Suprapubic skin (tissue), 4 donors: ENCODE measurements at regions not wholly inside any gene's neighbourhood (a gene's known extent, or its start where the extent isn't known, plus 50 kb on each side); places are given as distances from the start of the nearest gene placed in this dataset.
A peak's percentile ranks its signal among the peaks of the same experiment; 100 is the strongest.

ENCODE experiments used
- DNase-seq, 2 donors: peaks; one replicate each; pipeline ENCODE4 v3.0.0-alpha.2; 2019; ENCODE audit warnings: low spot score in 2 of 2
- H3K27ac ChIP-seq: fragments of 200-600 bp; sonication (generic); one replicate; pipeline ENCODE4 v1.5.1; 2019
- H3K27me3 ChIP-seq: fragments of 200-600 bp; sonication (generic); one replicate; pipeline ENCODE4 v1.5.1; 2019
- H3K36me3 ChIP-seq: fragments of 200-600 bp; sonication (generic); one replicate; pipeline ENCODE4 v1.5.1; 2019
- H3K4me1 ChIP-seq: fragments of 200-600 bp; sonication (generic); one replicate; pipeline ENCODE4 v1.5.1; 2019
- H3K4me3 ChIP-seq: fragments of 200-600 bp; sonication (generic); one replicate; pipeline ENCODE4 v1.5.1; 2019; ENCODE audit warnings: mild to moderate bottlenecking
- H3K9me3 ChIP-seq: fragments of 200-600 bp; sonication (generic); one replicate; pipeline ENCODE4 v1.5.1; 2019
- EP300 ChIP-seq: sonication (generic); formaldehyde crosslinking; IDR thresholded peaks from one replicate; pipeline ENCODE4 v1.6.1; 2017; ENCODE audit warnings: antibody characterized with exemption
- POLR2A ChIP-seq, 2 donors: fragments of 450-650 bp; IDR thresholded peaks; one replicate each; pipeline ENCODE4 v1.6.1; 2017; ENCODE audit warnings: antibody characterized with exemption in 2 of 2, mild to moderate bottlenecking in 2 of 2, moderate library complexity in 2 of 2
- POLR2AphosphoS5 ChIP-seq, 3 donors: sonication (generic); formaldehyde crosslinking; IDR thresholded peaks; one replicate each; pipeline ENCODE4 v1.6.1; 2017; ENCODE audit warnings: antibody characterized with exemption in 3 of 3
- WGBS: methylation state at CpG from one replicate; pipeline ENCODE4 v1.1.5; 2018; 5-methylcytosine and 5-hydroxymethylcytosine counted together
- TF ChIP-seq, protein P1 (sequence below), 2 donors: fragments of 200-600 bp in 1 of 2; fragments of 450-650 bp in 1 of 2; sonication (generic) in 1 of 2; IDR thresholded peaks; one replicate each; pipeline ENCODE4 v1.5.1; 2016 to 2019; ENCODE audit warnings: antibody characterized with exemption in 2 of 2, mild to moderate bottlenecking in 1 of 2, moderate library complexity in 1 of 2

DNA sequence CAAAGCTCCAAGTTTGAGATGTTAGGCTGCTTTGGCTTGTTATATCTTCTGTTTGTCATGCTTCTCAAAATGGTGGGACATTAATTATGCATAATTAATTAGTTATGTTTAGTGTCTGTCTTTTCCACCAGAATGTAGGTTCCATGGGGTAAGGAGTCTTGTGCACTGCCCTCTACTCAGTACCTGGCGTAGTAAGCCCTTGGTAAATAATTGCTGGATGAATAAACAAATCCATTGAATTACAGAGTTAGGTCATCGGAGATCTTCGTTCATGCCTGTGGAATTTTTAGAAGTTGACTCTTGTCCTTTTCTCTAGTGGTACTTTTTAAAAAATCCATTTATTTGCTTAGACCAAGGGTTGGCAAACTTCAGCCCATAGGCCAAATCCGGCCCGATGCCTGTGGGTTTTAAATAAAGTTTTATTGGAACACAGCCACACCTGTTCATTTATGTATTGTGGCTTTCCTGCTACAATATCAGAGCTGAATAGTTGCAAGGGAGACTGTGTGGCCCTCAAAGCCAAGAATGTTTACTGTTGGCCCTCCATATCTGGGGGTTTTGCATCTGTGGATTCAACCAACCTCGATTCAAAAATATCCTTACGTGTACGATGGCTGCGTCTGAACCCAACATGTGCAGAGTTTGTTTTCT lies 524.8 kb upstream of the EEF2KMT start:
- no peaks in the 10 kb centered on the region for H3K36me3 ChIP-seq
- no peaks in the 10 kb centered on the region for H3K4me1 ChIP-seq
- no peaks in the 10 kb centered on the region for H3K9me3 ChIP-seq
- H3K27me3 ChIP-seq, result no peaks in the 10 kb centered on the region
- no peak for DNase-seq
- H3K4me3 ChIP-seq, result no peak overlapping the region
- 81% methylated on average over 9 of the region's 9 CpGs for WGBS
- no peak overlapping the region for H3K27ac ChIP-seq
- TF ChIP-seq POLR2A (IDR thresholded peaks at IDR 0.05), result no peak
- TF ChIP-seq EP300, result no peak
- TF ChIP-seq, protein P1, sequence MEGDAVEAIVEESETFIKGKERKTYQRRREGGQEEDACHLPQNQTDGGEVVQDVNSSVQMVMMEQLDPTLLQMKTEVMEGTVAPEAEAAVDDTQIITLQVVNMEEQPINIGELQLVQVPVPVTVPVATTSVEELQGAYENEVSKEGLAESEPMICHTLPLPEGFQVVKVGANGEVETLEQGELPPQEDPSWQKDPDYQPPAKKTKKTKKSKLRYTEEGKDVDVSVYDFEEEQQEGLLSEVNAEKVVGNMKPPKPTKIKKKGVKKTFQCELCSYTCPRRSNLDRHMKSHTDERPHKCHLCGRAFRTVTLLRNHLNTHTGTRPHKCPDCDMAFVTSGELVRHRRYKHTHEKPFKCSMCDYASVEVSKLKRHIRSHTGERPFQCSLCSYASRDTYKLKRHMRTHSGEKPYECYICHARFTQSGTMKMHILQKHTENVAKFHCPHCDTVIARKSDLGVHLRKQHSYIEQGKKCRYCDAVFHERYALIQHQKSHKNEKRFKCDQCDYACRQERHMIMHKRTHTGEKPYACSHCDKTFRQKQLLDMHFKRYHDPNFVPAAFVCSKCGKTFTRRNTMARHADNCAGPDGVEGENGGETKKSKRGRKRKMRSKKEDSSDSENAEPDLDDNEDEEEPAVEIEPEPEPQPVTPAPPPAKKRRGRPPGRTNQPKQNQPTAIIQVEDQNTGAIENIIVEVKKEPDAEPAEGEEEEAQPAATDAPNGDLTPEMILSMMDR (IDR thresholded peaks at IDR 0.05), result no peak
- TF ChIP-seq POLR2AphosphoS5 (IDR thresholded peaks at IDR 0.05), result no peak

DNA sequence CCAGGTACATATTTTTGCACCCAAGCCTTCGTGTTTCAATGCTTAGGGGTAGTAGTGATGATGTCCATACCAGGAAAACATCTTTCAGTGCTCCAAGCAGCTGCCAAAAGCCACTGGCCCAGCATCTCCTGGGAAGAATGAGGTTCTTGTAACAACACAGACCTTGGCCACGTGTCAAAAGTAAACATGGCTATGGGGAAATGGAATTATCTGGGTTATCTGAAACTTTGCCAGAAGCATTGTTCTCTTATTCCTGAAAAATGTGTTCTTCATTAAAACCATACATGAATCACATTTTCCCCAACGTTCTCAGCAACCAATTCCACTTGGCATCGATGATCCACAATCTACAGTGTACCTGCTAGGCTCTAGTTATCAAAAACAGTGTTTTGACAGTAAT lies 524.2 kb upstream of the EEF2KMT start:
- Histone ChIP-seq H3K4me3 (no peak overlapping the region), H3K4me1 (no peaks in the 10 kb centered on the region), H3K27ac (no peak overlapping the region), H3K27me3 (no peaks in the 10 kb centered on the region), H3K9me3 (no peaks in the 10 kb centered on the region), H3K36me3 (no peaks in the 10 kb centered on the region)
- 20% methylated on average over 4 of the region's 4 CpGs for WGBS
- TF ChIP-seq POLR2A (IDR thresholded peaks at IDR 0.05) (no peak), EP300 (no peak), POLR2AphosphoS5 (IDR thresholded peaks at IDR 0.05) (no peak)
- TF ChIP-seq, protein P1 (IDR thresholded peaks at IDR 0.05), result no peak
- no peak for DNase-seq

DNA sequence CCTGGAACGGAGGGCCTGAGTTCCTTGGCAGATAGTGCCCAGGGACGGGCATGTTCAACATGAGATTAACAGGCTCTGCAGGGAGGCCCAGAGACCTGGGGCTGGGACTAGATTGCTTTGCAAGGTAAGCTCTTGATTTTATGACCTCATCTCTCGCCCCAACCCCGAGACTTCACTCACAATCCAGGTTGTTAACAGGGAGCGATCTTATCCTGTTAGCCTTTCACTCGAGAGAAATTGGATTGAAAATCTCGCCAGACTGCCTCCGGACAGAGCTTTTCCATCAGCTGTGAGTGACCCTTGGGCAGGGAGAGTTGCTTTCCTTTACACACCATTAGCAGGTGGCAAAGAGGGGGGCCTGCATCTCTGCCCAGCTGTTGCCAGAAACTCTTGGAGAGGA lies 521.7 kb upstream of the EEF2KMT start:
- H3K4me3 ChIP-seq, result no peak overlapping the region
- 86% methylated on average over 2 of the region's 8 CpGs for WGBS
- no peaks in the 10 kb centered on the region for H3K4me1 ChIP-seq
- H3K36me3 ChIP-seq, result no peaks in the 10 kb centered on the region
- peaks cover 9% of the 10 kb centered on the region for H3K27me3 ChIP-seq
- H3K9me3 ChIP-seq, result no peaks in the 10 kb centered on the region
- H3K27ac ChIP-seq, result no peak overlapping the region
- TF ChIP-seq EP300, result no peak
- TF ChIP-seq, protein P1 (IDR thresholded peaks at IDR 0.05), result no peak
- no peak for TF ChIP-seq POLR2AphosphoS5 (IDR thresholded peaks at IDR 0.05)
- no peak for TF ChIP-seq POLR2A (IDR thresholded peaks at IDR 0.05)
- DNase-seq, result no peak

DNA sequence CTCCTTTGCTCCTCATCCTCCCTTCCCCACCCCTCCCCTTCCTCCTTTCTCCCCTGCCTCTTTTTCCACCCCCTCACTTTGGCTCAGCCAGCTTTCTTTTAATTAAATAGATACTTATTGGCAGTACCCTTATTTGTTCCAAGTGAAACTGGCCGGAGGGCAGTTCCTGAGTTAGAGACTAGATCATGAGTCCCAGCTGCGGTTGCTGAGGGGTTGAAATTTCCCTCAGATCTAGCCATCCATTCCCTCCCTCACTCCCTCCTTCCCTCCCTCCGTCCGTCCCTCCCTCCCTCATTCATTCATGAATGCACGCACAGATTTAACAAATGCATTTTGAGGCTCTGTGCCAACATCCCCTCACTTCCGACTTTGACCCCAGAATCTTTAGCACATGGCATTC lies 519.2 kb upstream of the EEF2KMT start:
- no peak overlapping the region for H3K27ac ChIP-seq
- 30% methylated on average over 6 of the region's 6 CpGs for WGBS
- no peak for DNase-seq

DNA sequence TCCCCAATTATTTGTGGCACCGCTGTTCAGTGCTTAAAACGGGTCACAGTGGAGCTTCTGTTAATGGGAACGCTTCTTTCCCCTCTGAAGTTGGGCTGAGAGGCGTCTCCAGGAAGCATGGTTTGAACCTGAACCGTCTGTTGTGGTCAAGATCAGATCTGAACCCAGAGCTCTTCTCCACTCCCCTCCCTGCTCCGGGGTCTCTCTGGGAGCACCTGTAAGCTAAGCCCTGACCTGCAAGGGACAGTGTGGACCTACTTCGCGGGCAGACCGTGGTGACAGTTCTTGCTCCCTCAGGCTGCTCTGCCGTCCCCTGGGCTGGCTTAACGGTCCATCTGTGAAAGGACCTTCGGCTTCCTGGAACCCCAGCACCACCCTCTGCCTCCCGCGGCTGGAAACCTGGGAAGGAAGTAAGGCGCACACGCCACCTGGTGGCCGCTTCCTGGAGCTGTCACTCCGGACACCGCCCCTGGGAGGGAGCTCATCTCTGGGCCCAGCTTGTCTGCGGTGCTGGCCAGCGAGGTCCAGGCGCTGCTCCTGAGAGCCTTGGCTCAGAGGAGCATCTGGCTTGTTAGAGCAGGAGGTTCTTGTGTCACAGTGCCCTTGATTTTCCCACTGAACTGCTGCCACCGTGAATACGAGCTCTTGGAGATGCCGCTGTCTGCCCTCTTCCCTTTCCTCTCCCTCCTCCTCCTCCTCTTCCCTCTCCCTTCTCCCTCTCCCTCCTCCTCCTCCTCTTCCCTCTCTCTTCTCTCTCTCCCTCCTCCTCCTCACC lies 518.5 kb upstream of the EEF2KMT start:
- TF ChIP-seq, protein P1 (IDR thresholded peaks at IDR 0.05), result peak in 1 of 2 donors; percentile 58
- TF ChIP-seq EP300, result no peak
- no peaks in the 10 kb centered on the region for H3K9me3 ChIP-seq
- no peak overlapping the region for H3K27ac ChIP-seq
- no peaks in the 10 kb centered on the region for H3K4me1 ChIP-seq
- no peak for DNase-seq
- H3K27me3 ChIP-seq, result peaks cover 9% of the 10 kb centered on the region
- WGBS, result 19% methylated on average over 21 of the region's 25 CpGs
- H3K4me3 ChIP-seq, result no peak overlapping the region
- H3K36me3 ChIP-seq, result no peaks in the 10 kb centered on the region

More for the DNA sequence above, 519.2 kb upstream of the EEF2KMT start:
- TF ChIP-seq POLR2AphosphoS5 (IDR thresholded peaks at IDR 0.05) (no peak), POLR2A (IDR thresholded peaks at IDR 0.05) (no peak), EP300 (no peak)
- TF ChIP-seq, protein P1 (IDR thresholded peaks at IDR 0.05), result no peak
- H3K4me1 ChIP-seq, result no peaks in the 10 kb centered on the region
- no peaks in the 10 kb centered on the region for H3K36me3 ChIP-seq
- H3K9me3 ChIP-seq, result no peaks in the 10 kb centered on the region
- no peak overlapping the region for H3K4me3 ChIP-seq
- peaks cover 9% of the 10 kb centered on the region for H3K27me3 ChIP-seq
